PC-9 (cell line): ENCODE measurements at regions not wholly inside any gene's neighbourhood (a gene's known extent, or its start where the extent isn't known, plus 50 kb on each side); places are given as distances from the start of the nearest gene placed in this dataset.

Experiments
- BruUV-seq: library from RNA; stranded (reverse); fragments of 400-500 nt; replicated peaks from 2 replicates; lab custom pipeline; 2021; lab: Mats Ljungman, UMichigan
- CTCF ChIA-PET: fragments of 300-600 bp; sonication (Branson Sonifier 250); formaldehyde crosslinking; loops from one replicate; lab custom pipeline; 2022; ENCODE audit warnings: antibody characterized with exemption; lab: Charles Lee
- POLR2A ChIA-PET: fragments of 300-600 bp; sonication (Branson Sonifier 250); formaldehyde crosslinking; loops from one replicate; lab custom pipeline; 2022; ENCODE audit warnings: antibody characterized with exemption; ENCODE audit not compliant: unreplicated experiment; lab: Charles Lee
- DNase-seq, 2 experiments: peaks; one replicate each; pipeline versions ENCODE4 v3.0.0 to v3.0.0-alpha.2; 2015 to 2022; ENCODE audit warnings: mixed read lengths in 1 of 2
- H2AFZ ChIP-seq: fragments of 200-600 bp; sonication (generic); 2 replicates; pipeline ENCODE4 v1.8.1; 2017; ENCODE audit warnings: antibody characterized with exemption
- H3F3A ChIP-seq: fragments of 200-600 bp; sonication (generic); 2 replicates; pipeline ENCODE4 v1.8.1; 2017; ENCODE audit warnings: antibody characterized with exemption, mild to moderate bottlenecking, low read depth; ENCODE audit not compliant: insufficient read depth
- H3K27ac ChIP-seq: fragments of 200-600 bp; sonication (generic); 2 replicates; pipeline ENCODE4 v1.6.1; 2016; ENCODE audit warnings: mixed run types
- H3K27me3 ChIP-seq: fragments of 200-600 bp; sonication (generic); 2 replicates; pipeline ENCODE4 v1.6.1; 2016; ENCODE audit warnings: low read depth, mixed run types; ENCODE audit not compliant: insufficient read depth
- H3K36me3 ChIP-seq: fragments of 200-600 bp; sonication (generic); 2 replicates; pipeline ENCODE4 v1.6.1; 2016; ENCODE audit warnings: low read depth, mixed run types
- H3K4me1 ChIP-seq: fragments of 200-600 bp; sonication (generic); replicated peaks from 2 replicates; pipeline ENCODE4 v1.6.1; 2016; ENCODE audit warnings: mixed run types; ENCODE audit not compliant: insufficient read depth
- H3K4me2 ChIP-seq: fragments of 200-600 bp; sonication (generic); 2 replicates; pipeline ENCODE4 v1.6.1; 2017; ENCODE audit warnings: mixed run types
- H3K4me3 ChIP-seq: fragments of 200-600 bp; sonication (generic); 2 replicates; pipeline ENCODE4 v1.6.1; 2016; ENCODE audit warnings: mixed run types
- H3K79me2 ChIP-seq: fragments of 200-600 bp; sonication (generic); 2 replicates; pipeline ENCODE4 v1.6.1; 2017; ENCODE audit warnings: low read depth, mixed run types
- H3K9me2 ChIP-seq: fragments of 200-600 bp; sonication (generic); 2 replicates; pipeline ENCODE4 v1.8.1; 2017; ENCODE audit warnings: mild to moderate bottlenecking; ENCODE audit not compliant: insufficient read depth
- H3K9me3 ChIP-seq: fragments of 200-600 bp; sonication (generic); 2 replicates; pipeline ENCODE4 v1.8.1; 2016; ENCODE audit warnings: low read depth; ENCODE audit not compliant: insufficient read depth
- H4K20me1 ChIP-seq: fragments of 200-600 bp; sonication (generic); 2 replicates; pipeline ENCODE4 v1.8.1; 2017; ENCODE audit not compliant: insufficient read depth
- EZH2 ChIP-seq: fragments of 200-600 bp; sonication (generic); IDR thresholded peaks from 2 replicates; pipeline ENCODE4 v1.8.0; 2017; ENCODE audit warnings: antibody characterized with exemption, low read depth
- intact Hi-C: fragments of 100-400 bp; cut with micrococcal nuclease; formaldehyde crosslinking; loops from one replicate; pipeline ENCODE4 v1.10.0; 2022; ENCODE audit not compliant: unreplicated experiment
- TF ChIP-seq, protein P1 (sequence below): fragments of 200-600 bp; sonication (generic); conservative IDR thresholded peaks from 2 replicates; pipeline ENCODE4 v1.6.1; 2017; ENCODE audit warnings: mixed run types, antibody characterized with exemption, mild to moderate bottlenecking, moderate library complexity

GRCh38 chr5:90334741-90335140 lies 74.8 kb downstream of the CETN3 start:
- Histone ChIP-seq H3K4me2 (no peak overlapping the region), H3K27me3 (no peaks in the 10 kb centered on the region), H3F3A (no peaks in the 10 kb centered on the region), H2AFZ (no peak overlapping the region), H3K27ac (no peak overlapping the region), H3K9me2 (no peaks in the 10 kb centered on the region), H3K36me3 (no peaks in the 10 kb centered on the region), H3K4me1 (no peaks in the 10 kb centered on the region), H3K4me3 (no peak overlapping the region), H3K79me2 (no peaks in the 10 kb centered on the region), H3K9me3 (no peaks in the 10 kb centered on the region), H4K20me1 (no peaks in the 10 kb centered on the region)
- ChIA-PET CTCF (no interaction called here), POLR2A (no interaction called here)
- no TSS peak for BruUV-seq
- DNase-seq: no peak
- intact Hi-C loops: no loop called here
- TF ChIP-seq, protein P1, sequence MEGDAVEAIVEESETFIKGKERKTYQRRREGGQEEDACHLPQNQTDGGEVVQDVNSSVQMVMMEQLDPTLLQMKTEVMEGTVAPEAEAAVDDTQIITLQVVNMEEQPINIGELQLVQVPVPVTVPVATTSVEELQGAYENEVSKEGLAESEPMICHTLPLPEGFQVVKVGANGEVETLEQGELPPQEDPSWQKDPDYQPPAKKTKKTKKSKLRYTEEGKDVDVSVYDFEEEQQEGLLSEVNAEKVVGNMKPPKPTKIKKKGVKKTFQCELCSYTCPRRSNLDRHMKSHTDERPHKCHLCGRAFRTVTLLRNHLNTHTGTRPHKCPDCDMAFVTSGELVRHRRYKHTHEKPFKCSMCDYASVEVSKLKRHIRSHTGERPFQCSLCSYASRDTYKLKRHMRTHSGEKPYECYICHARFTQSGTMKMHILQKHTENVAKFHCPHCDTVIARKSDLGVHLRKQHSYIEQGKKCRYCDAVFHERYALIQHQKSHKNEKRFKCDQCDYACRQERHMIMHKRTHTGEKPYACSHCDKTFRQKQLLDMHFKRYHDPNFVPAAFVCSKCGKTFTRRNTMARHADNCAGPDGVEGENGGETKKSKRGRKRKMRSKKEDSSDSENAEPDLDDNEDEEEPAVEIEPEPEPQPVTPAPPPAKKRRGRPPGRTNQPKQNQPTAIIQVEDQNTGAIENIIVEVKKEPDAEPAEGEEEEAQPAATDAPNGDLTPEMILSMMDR: no peak
- TF ChIP-seq EZH2: no peak

GRCh38 chr5:90329911-90330310 lies 79.6 kb downstream of the CETN3 start:
- Histone ChIP-seq H3K4me3 (no peak overlapping the region), H3F3A (no peaks in the 10 kb centered on the region), H3K4me1 (no peaks in the 10 kb centered on the region), H3K79me2 (no peaks in the 10 kb centered on the region), H3K4me2 (no peak overlapping the region), H4K20me1 (no peaks in the 10 kb centered on the region), H3K9me2 (no peaks in the 10 kb centered on the region), H3K9me3 (no peaks in the 10 kb centered on the region), H3K27ac (no peak overlapping the region), H3K36me3 (no peaks in the 10 kb centered on the region), H3K27me3 (no peaks in the 10 kb centered on the region), H2AFZ (no peak overlapping the region)
- intact Hi-C loops: no loop called here
- DNase-seq: no peak
- POLR2A ChIA-PET: no interaction called here
- no TSS peak for BruUV-seq
- TF ChIP-seq, protein P1: no peak
- TF ChIP-seq EZH2: no peak
- CTCF ChIA-PET: no interaction called here

GRCh38 chr5:90326995-90327394 lies 82.6 kb downstream of the CETN3 start:
- H3K9me2 ChIP-seq: no peaks in the 10 kb centered on the region
- no peaks in the 10 kb centered on the region for H3K27me3 ChIP-seq
- no peaks in the 10 kb centered on the region for H4K20me1 ChIP-seq
- no peaks in the 10 kb centered on the region for H3K9me3 ChIP-seq
- ChIA-PET POLR2A (no interaction called here), CTCF (no interaction called here)
- BruUV-seq: no TSS peak
- no peak overlapping the region for H3K4me3 ChIP-seq
- no peak overlapping the region for H2AFZ ChIP-seq
- no peaks in the 10 kb centered on the region for H3K4me1 ChIP-seq
- intact Hi-C loops: no loop called here
- no peak overlapping the region for H3K4me2 ChIP-seq
- no peaks in the 10 kb centered on the region for H3K79me2 ChIP-seq
- H3K27ac ChIP-seq: no peak overlapping the region
- H3F3A ChIP-seq: no peaks in the 10 kb centered on the region
- H3K36me3 ChIP-seq: no peaks in the 10 kb centered on the region
- no peak for DNase-seq
- no peak for TF ChIP-seq EZH2
- TF ChIP-seq, protein P1: no peak
